ENCODE measurements at regions not wholly inside any gene's neighbourhood (a gene's known extent, or its start where the extent isn't known, plus 50 kb on each side); places are given as distances from the start of the nearest gene placed in this dataset.

- Histone ChIP-seq H3K9me3 (no peaks in the 10 kb centered on the region), H3K36me3 (peaks cover 0 to 4% (median 0%) of the 10 kb centered on the region in 3 donors), H3K4me3 (no peak overlapping the region), H3K27ac (no peak overlapping the region), H3K27me3 (no peaks in the 10 kb centered on the region), H3K4me1 (no peaks in the 10 kb centered on the region)
- intact Hi-C loops (cut with DNase I; ENCODE audit: low total_unique reads): no loop called here
- TF ChIP-seq, protein P1, sequence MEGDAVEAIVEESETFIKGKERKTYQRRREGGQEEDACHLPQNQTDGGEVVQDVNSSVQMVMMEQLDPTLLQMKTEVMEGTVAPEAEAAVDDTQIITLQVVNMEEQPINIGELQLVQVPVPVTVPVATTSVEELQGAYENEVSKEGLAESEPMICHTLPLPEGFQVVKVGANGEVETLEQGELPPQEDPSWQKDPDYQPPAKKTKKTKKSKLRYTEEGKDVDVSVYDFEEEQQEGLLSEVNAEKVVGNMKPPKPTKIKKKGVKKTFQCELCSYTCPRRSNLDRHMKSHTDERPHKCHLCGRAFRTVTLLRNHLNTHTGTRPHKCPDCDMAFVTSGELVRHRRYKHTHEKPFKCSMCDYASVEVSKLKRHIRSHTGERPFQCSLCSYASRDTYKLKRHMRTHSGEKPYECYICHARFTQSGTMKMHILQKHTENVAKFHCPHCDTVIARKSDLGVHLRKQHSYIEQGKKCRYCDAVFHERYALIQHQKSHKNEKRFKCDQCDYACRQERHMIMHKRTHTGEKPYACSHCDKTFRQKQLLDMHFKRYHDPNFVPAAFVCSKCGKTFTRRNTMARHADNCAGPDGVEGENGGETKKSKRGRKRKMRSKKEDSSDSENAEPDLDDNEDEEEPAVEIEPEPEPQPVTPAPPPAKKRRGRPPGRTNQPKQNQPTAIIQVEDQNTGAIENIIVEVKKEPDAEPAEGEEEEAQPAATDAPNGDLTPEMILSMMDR (IDR thresholded peaks at IDR 0.05): no peak
- no peak for DNase-seq
Observed at GRCh38 chr15:31552482-31553099, 226.0 kb downstream of the KLF13 start.

DNA sequence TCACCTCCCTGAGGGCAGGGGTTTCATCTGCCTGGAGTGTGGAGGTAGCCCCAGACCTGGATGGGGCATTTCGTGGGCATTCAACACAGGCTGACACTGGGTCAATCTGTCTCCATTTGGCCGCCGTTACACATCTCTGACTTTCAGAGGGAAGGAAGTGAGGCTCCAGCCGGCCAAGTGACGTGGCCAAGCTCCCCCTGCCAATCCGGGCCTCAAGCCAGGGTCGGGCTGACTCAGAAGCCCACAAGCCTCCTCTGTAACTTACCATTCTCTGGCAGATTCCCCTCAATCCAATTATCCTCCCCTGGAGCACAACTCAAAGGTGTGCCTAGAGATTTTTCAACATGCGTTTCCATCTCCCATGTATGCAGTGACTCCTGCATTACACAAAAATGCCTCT, 227.6 kb downstream of the KLF13 start:
- intact Hi-C loops (cut with DNase I; ENCODE audit: low total_unique reads): no loop called here
- TF ChIP-seq, protein P1 (IDR thresholded peaks at IDR 0.05): no peak
- peak; percentile 58 to 73 for DNase-seq
- Histone ChIP-seq H3K4me1 (no peaks in the 10 kb centered on the region), H3K36me3 (peaks cover 0 to 15% (median 7%) of the 10 kb centered on the region in 3 donors), H3K4me3 (no peak overlapping the region), H3K27me3 (no peaks in the 10 kb centered on the region), H3K9me3 (no peaks in the 10 kb centered on the region), H3K27ac (no peak overlapping the region)

- Histone ChIP-seq H3K4me3 (no peak overlapping the region), H3K4me1 (no peaks in the 10 kb centered on the region), H3K27me3 (no peaks in the 10 kb centered on the region), H3K27ac (no peak overlapping the region), H3K36me3 (peaks cover 0 to 15% (median 7%) of the 10 kb centered on the region in 3 donors), H3K9me3 (no peaks in the 10 kb centered on the region)
- DNase-seq: no peak
- TF ChIP-seq, protein P1 (IDR thresholded peaks at IDR 0.05): no peak
- intact Hi-C loops (cut with DNase I; ENCODE audit: low total_unique reads): no loop called here
Observed at GRCh38 chr15:31555022-31555421, 228.4 kb downstream of the KLF13 start.

- Histone ChIP-seq H3K4me1 (no peaks in the 10 kb centered on the region), H3K4me3 (no peak overlapping the region), H3K27ac (no peak overlapping the region), H3K9me3 (no peaks in the 10 kb centered on the region), H3K36me3 (peaks cover 0 to 15% (median 7%) of the 10 kb centered on the region in 3 donors), H3K27me3 (no peaks in the 10 kb centered on the region)
- intact Hi-C loops (cut with DNase I; ENCODE audit: low total_unique reads): no loop called here
- no peak for DNase-seq
- TF ChIP-seq, protein P1 (IDR thresholded peaks at IDR 0.05): no peak
Observed at GRCh38 chr15:31556494-31557150, 230.0 kb downstream of the KLF13 start.

DNA sequence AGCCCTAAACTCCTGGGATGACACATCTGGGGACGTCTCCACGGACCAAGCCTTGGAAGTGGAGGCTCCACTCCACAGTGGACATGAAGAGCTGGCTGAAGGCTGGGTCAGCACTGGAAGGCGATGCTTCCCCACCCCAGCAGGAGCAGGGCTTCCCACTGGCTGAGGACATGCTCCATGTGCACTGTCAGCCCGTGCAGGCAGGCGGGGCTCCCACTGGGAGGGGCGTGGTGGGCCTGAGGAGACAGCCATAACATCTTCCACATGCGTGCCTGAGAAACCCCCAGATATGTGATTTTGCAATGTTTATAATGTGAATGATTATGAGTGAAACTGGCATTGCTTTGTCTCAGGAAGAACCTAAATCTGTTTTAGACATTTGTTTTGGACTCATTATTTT, 231.3 kb downstream of the KLF13 start:
- DNase-seq: no peak
- Histone ChIP-seq H3K4me1 (no peaks in the 10 kb centered on the region), H3K27me3 (no peaks in the 10 kb centered on the region), H3K36me3 (peaks cover 0 to 15% (median 7%) of the 10 kb centered on the region in 3 donors), H3K9me3 (no peaks in the 10 kb centered on the region), H3K4me3 (no peak overlapping the region), H3K27ac (no peak overlapping the region)
- TF ChIP-seq, protein P1 (IDR thresholded peaks at IDR 0.05): no peak
- intact Hi-C loops (cut with DNase I; ENCODE audit: low total_unique reads): no loop called here

Measured in tibial artery (tissue), 4 donors.